ENCODE measurements at regions not wholly inside any gene's neighbourhood (a gene's known extent, or its start where the extent isn't known, plus 50 kb on each side); places are given as distances from the start of the nearest gene placed in this dataset.
"Not testable (repeated sequence)": the region's sequence is repeated elsewhere in the genome, so short reads cannot be mapped to it uniquely, and the experiment has no call there.

DNA sequence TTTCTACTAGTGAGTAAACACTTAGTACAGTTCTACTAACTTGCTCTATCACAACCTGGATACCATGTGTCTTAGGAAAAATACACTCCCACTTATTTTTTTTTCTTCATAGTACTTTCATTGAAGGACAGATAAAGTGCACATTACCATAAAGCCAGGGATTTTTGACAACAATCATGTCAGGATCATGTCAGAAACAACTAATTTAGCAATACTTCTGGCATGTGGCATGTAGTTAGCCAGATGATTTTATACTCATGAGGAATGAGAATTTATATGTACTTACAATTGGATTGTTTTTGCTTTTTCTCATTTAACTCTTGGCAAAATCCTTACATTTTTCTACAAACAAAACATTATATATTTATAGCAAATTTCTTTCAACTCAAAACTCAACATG, 630.7 kb upstream of the GRM3 start:
- DNase-seq (ENCODE audit: low spot score) = no peak

GRCh38 chr7:86008898-86009297, 634.8 kb upstream of the GRM3 start:
- no peak for DNase-seq (ENCODE audit: low spot score)

DNA sequence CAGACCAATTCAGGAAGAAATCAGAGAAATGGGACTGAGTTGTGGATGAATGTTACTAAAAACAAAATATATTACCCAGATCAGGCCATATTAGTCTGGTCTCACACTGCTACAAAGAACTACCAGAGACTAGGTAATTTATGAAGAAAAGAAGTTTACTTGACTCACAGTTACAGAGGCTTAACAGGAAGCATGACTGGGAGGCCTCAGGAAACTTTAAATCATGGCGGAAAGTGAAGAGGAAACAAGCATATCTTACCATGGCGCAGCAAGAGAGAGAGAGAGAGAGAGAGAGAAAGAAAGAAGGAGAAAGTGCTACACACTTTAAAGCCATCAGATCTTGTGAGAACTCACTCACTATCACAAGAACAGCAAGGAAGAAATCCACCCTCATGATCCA, 636.8 kb upstream of the GRM3 start:
- no peak for DNase-seq (ENCODE audit: low spot score)

DNA sequence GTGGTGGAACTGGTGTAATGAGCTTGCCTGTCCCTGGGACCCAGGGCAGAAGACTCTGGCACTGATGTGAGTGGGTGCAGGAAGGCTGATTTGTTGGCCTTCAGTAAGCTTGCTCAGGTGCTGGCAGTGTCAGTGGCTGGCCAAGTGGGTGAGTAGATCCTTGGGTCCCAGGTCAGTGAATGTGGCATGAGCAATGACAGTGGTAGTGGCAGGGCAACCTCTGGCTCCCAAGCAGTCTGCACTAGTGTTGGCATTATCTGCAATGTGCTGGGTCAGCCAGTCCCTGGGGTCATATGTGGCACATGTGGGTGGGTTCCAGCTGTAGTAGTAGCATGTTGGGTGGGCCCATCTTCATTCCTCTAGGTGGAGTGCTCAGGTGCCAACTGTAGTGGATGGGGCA, 640.9 kb upstream of the GRM3 start:
- DNase-seq (ENCODE audit: low spot score) = no peak

DNA sequence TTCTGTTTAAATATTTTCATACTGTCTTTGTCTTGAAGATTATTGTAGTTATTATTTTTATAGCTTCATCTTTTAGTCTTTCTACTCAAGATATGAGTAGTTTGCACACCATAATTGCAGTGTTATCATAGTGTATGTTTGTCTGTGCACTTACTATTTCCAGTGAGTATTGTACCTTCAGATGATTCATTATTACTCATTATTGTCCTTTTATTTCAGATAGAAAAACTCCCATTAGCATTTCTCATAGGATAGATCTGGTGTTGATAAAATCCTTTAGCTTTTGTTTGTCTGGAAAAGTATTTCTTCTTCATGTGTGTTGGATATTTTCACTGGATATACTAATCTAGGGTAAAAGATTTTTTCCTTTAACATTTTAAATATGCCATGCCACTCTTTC, 646.2 kb upstream of the GRM3 start:
- DNase-seq (ENCODE audit: low spot score) = no peak

DNA sequence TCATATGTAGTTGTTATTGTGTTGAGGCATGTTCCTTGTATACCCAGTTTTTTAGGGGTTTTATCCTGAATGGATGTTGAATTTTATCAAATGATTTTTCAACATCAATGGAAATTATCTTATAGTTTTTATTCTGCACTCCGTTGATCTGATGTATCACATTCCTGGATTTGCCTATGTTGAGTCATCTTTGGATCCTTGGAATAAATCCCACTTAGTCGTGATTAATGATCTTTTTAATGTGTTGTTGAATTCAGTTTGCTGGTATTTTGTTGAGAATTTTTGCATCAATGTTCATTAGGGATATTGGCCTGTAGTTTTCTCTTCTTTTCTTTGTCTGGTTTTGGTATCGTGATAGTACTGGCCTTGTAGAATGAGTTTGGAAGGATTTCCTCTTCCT, 648.6 kb upstream of the GRM3 start:
- no peak for DNase-seq (ENCODE audit: low spot score)

DNA sequence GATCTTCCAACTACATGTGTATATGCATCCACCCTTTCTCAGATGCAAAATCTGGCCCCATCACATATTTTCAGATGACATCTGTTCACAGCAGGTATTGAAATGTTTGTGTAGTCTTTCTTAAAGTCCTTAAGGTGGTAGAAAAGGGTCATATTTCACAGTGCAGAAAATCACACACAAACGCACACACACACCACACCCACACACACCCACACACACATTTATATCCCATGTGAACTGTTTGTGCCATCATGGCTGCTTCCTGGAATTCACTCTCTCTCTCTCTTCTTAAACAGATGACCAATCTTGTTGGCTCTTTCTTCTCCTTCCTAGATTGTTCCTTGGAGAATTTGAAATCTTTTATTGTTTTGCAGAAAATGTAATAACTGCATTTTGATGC, 663.0 kb upstream of the GRM3 start:
- no peak for DNase-seq (ENCODE audit: low spot score)

DNA sequence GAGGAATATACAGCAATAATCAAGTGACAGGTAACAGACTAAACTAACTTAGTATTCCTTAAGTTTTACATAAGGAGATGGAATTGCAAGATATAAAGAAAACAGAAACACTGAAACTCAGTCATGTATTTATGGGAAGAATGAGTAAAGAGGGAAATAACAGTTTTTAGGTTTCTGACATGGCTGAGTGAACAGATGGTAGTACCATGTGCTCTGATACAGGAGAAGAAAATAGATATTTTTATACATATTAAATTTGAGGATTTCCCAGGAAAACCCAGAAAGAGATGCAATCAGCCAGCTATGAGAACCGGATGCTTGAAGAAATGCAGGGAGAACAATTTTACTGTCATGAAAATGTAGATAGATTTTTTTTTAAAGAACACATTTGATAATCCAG, 669.5 kb upstream of the GRM3 start:
- DNase-seq (ENCODE audit: low spot score) = no peak

- DNase-seq (ENCODE audit: low spot score) = no peak
Observed at GRCh38 chr7:85972504-85973141, 671.1 kb upstream of the GRM3 start.

DNA sequence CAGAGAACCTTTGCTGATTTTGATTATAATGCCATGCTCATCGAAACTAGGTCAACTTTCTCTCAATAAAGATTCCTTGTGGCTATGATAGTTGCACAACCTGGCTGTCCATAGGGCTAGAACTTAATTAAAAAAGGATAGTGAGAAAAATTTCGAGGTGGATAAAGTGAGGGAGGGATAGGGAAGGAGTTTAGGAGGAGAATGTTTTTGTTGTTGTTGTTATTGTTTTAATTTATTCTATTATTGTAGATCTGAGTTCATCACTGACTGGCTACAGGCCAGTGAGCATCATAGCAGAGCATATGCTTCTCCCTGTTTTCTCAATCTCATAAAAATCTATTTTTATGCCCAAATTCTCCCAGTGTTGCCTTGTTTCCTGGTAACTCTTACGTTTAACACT, 688.7 kb upstream of the GRM3 start:
- DNase-seq (ENCODE audit: low spot score) = no peak

DNA sequence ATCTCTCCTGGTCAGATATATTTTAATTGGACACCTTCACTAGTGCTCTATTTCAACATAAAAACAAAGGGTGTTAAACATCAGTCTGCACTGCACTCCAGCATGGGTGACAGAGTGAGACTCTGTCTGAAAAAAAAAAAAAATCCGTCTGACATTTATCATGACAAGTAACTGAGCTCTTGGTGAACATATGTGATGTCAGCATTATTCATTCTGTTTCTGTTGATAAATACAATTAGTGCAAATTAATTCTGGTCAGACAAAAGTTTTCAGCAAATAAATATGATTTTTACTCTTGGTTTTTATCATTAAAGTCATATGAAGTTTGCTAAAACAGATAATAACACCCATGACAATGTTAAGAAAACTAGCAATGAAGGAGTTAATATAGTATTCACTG, 692.8 kb upstream of the GRM3 start:
- no peak for DNase-seq (ENCODE audit: low spot score)

DNA sequence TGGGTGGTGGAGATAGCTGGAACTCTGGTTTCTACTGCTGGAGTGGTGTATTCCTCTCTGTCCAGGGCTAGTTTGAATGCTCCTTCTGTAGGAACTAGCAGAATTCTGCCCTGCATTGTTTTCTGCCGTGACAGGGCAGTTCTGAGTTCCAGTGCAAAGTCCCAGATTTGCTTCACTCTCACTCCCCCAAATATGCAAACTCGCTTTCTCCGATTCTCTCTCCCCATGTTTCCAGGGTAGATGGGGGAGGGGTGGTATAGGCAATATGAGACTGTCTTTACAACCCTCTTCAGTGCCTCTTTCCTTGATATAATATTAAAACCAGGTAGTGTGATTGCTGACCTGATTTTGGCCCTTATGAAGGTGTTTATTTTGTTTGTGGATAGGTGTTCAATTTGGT, 693.3 kb upstream of the GRM3 start:
- no peak for DNase-seq (ENCODE audit: low spot score)

DNA sequence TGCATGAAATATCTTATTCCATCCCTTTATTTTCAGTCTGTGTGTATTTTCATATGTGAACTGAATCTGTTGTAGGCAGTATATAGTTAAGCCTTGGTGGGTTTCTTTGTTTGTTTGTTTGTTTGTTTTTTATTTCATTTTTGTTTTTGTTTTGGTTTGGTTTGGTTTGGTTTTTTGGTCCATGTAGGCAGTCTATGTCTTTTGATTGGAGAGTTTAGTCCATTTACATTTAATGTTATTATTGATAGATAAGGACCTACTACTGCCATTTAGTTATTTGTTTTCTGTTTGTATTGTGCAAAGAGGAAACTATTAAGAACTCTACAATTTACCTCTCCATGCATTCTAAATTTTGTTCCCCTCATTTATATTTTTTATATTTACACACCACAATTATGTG, 695.9 kb upstream of the GRM3 start:
- no peak for DNase-seq (ENCODE audit: low spot score)

DNA sequence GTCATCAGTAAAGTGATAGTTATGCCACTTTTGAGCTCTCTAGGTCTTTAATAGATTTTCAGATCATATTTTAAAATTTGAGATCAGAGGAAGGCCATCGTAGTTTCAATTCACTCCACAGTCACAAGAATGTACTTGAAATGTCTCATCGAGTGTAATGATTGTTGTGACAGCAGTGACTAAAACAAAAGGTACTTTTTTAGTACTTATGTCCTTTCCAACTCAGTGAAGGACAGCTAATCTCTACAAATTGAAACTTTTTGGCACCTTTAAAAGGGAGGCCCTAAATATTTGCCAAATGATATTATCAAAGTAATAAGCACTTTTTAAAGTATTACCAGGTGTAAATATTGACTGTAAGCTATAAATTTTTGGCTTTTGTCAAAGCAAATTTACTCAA, 702.9 kb upstream of the GRM3 start:
- DNase-seq (ENCODE audit: low spot score) = no peak

GRCh38 chr7:85931919-85932318, 711.8 kb upstream of the GRM3 start:
- DNase-seq (ENCODE audit: low spot score) = no peak

DNA sequence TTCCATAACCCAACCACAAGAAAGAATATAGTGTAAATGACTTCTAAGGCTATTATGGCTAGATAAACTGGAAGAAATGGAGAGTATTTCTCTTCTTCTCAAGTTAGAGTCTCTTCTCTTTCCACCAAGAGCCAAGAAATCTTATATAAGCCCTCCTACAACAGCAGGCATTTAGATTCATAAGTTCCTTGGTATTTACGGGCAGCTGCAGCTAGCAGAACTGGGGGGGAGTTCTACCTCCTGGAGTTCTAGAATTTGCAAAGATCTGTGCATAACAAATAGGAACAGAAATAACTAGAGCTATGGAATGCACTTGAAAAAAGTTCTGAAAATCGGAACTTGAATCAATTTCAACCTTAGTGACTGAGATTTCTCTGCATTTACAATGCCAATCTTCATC, 715.2 kb upstream of the GRM3 start:
- DNase-seq (ENCODE audit: low spot score) = no peak

DNA sequence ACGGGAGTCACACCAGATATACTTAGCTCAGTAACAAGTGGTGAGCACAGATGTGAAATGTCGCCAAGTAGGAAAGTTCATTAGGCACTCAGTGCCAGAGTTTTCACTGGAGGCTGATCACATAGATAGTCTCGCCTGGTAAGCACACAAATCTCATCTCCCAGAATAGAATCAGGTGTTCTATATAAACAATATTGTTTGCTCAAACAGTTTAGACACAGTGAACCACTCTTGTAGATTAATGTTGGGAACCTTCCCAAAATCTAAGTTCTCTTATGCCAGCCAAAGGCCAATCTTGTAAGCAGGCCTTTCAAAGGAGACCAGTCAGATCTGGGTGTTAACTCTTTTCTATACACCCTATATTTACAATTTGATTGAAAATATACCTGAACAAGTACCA, 716.5 kb upstream of the GRM3 start:
- no peak for DNase-seq (ENCODE audit: low spot score)

DNA sequence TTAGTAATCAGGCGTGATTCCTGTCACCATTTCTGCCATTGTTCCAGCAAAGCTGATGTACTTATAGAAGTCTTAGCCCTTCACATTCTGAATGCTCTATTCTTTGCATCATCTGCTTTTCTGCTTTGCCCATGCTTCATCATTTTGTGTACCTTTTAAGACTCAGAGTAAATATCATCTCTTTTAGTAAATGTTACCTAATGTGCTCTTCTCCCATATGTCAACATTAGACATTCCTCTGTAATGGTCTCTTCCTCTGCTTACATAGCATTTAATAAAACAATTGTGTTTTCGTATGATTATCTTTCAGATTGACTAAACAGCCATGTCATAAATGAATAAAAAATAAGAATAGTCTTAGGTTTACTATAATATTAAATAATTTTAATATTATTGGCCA, 719.6 kb upstream of the GRM3 start:
- DNase-seq (ENCODE audit: low spot score) = no peak

- no peak for DNase-seq (ENCODE audit: low spot score)
Observed at GRCh38 chr7:85916016-85916415, 727.7 kb upstream of the GRM3 start.

DNA sequence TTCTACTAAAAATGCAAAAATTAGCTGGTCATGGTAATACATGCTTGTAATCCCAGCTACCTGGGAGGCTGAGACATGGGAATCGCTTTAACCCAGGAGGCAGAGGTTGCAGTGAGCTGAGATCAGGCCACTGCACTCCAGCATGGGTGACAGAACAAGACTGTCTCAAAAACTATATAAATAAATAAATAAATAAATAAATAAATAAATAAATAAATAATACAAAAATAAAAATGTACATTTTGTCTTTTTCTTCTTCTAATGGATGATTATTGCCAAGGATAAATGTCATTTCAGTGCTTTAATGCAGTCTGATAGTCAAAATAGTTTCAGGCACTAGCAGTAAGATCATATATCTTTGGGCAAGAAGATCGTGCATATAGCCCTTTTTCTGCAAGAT, 727.6 kb upstream of the SEMA3D start:
- no peak for DNase-seq (ENCODE audit: low spot score)

DNA sequence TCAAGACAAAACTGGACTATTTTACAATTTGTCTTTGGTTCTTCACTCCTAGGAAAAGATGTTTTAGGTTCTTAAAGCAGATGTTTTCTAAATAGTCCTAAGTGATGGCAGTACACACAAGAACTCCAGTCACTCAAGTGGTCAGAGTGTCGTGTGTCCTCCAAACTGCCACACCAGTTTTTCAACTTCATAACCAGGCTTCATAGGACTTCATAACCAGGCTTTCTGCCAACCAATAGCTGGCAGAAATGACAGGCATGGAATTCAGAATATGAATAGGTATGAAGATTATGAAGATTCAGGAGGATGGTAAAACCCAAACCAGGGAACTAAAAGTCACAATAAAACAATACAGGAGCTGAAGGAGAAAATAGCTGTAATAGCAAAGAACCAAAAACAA, 721.2 kb upstream of the SEMA3D start:
- no peak for DNase-seq (ENCODE audit: low spot score)

DNA sequence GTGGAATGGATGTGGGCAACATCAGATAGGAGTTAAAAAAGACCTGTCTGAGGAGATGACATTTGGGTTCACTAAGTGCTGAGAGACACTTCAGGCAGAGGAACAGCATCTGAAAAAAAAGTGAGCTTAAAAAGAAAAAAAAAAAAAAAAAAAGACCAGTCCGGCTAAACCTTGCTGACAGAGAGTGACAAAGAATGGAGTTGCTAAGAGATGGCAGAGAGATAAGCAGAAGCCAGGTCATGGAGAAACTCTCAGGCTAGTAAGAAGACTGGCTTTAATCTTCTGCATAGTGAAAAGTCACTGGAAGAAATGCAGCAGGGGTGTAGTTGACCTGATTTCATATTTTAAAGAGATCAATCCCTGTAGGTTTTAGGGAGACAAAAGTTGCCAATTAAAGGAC, 711.1 kb upstream of the SEMA3D start:
- DNase-seq (ENCODE audit: low spot score) = no peak

DNA sequence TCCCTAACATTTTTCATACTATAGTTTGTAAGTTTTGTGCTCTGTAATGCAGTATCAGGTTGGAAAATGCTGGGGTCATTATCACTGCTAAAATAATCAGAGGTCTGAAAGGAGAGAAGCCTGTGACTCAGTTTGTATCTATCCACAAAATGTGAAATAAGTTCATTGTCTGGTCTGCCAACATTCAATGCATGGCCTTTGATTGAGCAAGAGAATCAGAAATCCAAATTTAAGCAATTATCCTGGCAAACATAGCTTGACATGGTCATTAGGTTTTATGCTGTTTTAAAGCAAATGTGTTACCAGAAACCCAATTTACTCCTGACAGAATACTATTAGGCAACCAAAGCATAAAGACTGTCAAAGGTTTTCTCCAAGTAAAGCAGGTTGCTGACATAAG, 709.7 kb upstream of the SEMA3D start:
- DNase-seq (ENCODE audit: low spot score) = no peak

DNA sequence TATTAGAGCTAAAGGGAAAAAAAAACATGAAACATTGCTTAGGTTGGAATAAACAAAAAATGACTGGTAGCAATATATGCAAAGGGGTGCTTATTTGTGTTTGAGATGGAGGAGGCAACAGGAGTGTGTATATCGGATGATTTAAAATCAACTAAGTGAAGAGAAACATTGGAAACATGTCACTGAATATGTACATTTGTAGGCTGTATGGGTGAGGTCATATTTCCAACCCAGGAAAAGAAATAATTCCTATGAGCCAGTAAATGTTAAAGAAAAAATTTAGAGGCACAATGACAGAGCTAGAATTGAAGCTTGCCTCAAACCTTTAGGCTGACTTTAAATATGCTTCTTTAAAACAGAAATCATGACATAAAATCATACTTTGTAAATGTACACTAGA, 709.0 kb upstream of the SEMA3D start:
- no peak for DNase-seq (ENCODE audit: low spot score)

- not testable (repeated sequence) for DNase-seq (ENCODE audit: low spot score)
Observed at GRCh38 chr7:85891900-85892299, 705.0 kb upstream of the SEMA3D start.
